Common myeloid progenitor, CD34-positive (primary cell): ENCODE measurements at regions not wholly inside any gene's neighbourhood (a gene's known extent, or its start where the extent isn't known, plus 50 kb on each side); places are given as distances from the start of the nearest gene placed in this dataset.

ENCODE experiments used
- CTCF ChIA-PET: fragments of 350-600 bp; sonication (Branson Sonifier 250); formaldehyde crosslinking; loops from one replicate; lab custom pipeline; 2021; ENCODE audit warnings: antibody characterized with exemption; lab: Charles Lee
- POLR2A ChIA-PET: fragments of 350-600 bp; sonication (Branson Sonifier 250); formaldehyde crosslinking; loops from one replicate; lab custom pipeline; 2021; ENCODE audit warnings: antibody characterized with exemption; lab: Charles Lee
- DNase-seq, 3 donors: peaks; one replicate each; pipeline versions ENCODE4 v3.0.0 to v3.0.0-alpha.2; 2013
- H3K27ac ChIP-seq, 2 experiments: 1 replicate in 1 of 2; 2 replicates in 1 of 2; pipeline ENCODE4 v1.7.0; 2013; ENCODE audit warnings: inconsistent platforms in 2 of 2, low read length in 2 of 2, mild to moderate bottlenecking in 2 of 2, low read depth in 1 of 2, moderate library complexity in 1 of 2; ENCODE audit not compliant: severe bottlenecking in 2 of 2, insufficient read depth in 1 of 2, poor library complexity in 1 of 2
- H3K27me3 ChIP-seq, 5 experiments: replicated peaks in 2 of 5; 1 replicate in 3 of 5; 2 replicates in 2 of 5; pipeline versions ENCODE4 v1.6.1 to v1.7.0; 2013; ENCODE audit warnings: low read length in 4 of 5, mild to moderate bottlenecking in 2 of 5, moderate library complexity in 2 of 5, inconsistent platforms in 1 of 5; ENCODE audit not compliant: insufficient read depth in 5 of 5, control insufficient read depth in 4 of 5
- H3K36me3 ChIP-seq, 4 experiments: 1 replicate in 2 of 4; 2 replicates in 2 of 4; pipeline versions ENCODE4 v1.6.1 to v1.7.0; 2013; ENCODE audit warnings: low read length in 3 of 4, control low read depth in 1 of 4, mild to moderate bottlenecking in 1 of 4; ENCODE audit not compliant: control insufficient read depth in 4 of 4, insufficient read depth in 4 of 4
- H3K4me1 ChIP-seq, 4 experiments: 1 replicate in 3 of 4; 2 replicates in 1 of 4; pipeline versions ENCODE4 v1.6.1 to v1.7.1; 2013; ENCODE audit warnings: low read length in 3 of 4, mild to moderate bottlenecking in 3 of 4, control low read depth in 1 of 4, inconsistent platforms in 1 of 4, moderate library complexity in 1 of 4; ENCODE audit not compliant: control insufficient read depth in 4 of 4, insufficient read depth in 4 of 4; ENCODE audit errors: control extremely low read depth in 1 of 4
- H3K4me3 ChIP-seq, 7 experiments: 1 replicate in 4 of 7; 2 replicates in 3 of 7; pipeline versions ENCODE4 v1.5.1 to v1.7.0; 2013; ENCODE audit warnings: mild to moderate bottlenecking in 7 of 7, low read length in 6 of 7, moderate library complexity in 6 of 7, inconsistent platforms in 2 of 7, low read depth in 2 of 7, control low read depth in 1 of 7; ENCODE audit not compliant: insufficient read depth in 4 of 7, control insufficient read depth in 1 of 7; ENCODE audit errors: extremely low read depth in 1 of 7
- H3K9me3 ChIP-seq, 5 experiments: 1 replicate in 4 of 5; 2 replicates in 1 of 5; pipeline versions ENCODE4 v1.6.1 to v1.7.1; 2013; ENCODE audit warnings: low read length in 4 of 5, mild to moderate bottlenecking in 2 of 5, inconsistent platforms in 1 of 5, low read depth in 1 of 5, moderate library complexity in 1 of 5; ENCODE audit not compliant: control insufficient read depth in 4 of 5, insufficient read depth in 2 of 5; ENCODE audit errors: control extremely low read depth in 1 of 5
- WGBS: methylation state at CpG from one replicate; pipeline ENCODE4 v1.1.5; 2013; ENCODE audit not compliant: insufficient coverage; 5-methylcytosine and 5-hydroxymethylcytosine counted together

GRCh38 chr12:3366451-3367110 lies 124.4 kb upstream of the PRMT8 start:
- Histone ChIP-seq H3K27me3 (peaks cover 14 to 78% (median 26%) of the 10 kb centered on the region in 5 experiments), H3K36me3 (no peaks in the 10 kb centered on the region), H3K4me1 (peaks cover 0 to 5% (median 3%) of the 10 kb centered on the region in 4 experiments), H3K27ac (no peak overlapping the region), H3K9me3 (no peaks in the 10 kb centered on the region), H3K4me3 (no peak overlapping the region)
- POLR2A ChIA-PET, result no interaction called here
- CTCF ChIA-PET, result interaction anchor here (0.9 to 1.6 kb wide), 2 partner anchors 9 to 14 kb away, joined by 3 to 4 read pairs; no protein-coding TSS in a partner anchor
- 58% methylated on average over 18 of the region's 26 CpGs for WGBS
- DNase-seq, result no peak

- no peak overlapping the region for H3K27ac ChIP-seq
- H3K4me3 ChIP-seq, result no peak overlapping the region
- no peaks in the 10 kb centered on the region for H3K9me3 ChIP-seq
- no peak for DNase-seq
- CTCF ChIA-PET, result interaction anchor here (0.9 to 1.6 kb wide), 2 partner anchors 8 to 15 kb away, joined by 3 to 4 read pairs; no protein-coding TSS in a partner anchor
- peaks cover 18 to 74% (median 24%) of the 10 kb centered on the region in 5 experiments for H3K27me3 ChIP-seq
- WGBS, result 94% methylated on average over 15 of the region's 16 CpGs
- POLR2A ChIA-PET, result interaction anchor here (0.6 kb wide), 1 partner anchor 572 kb away, joined by 3 read pairs; no protein-coding TSS in a partner anchor
- peaks cover 0 to 5% (median 3%) of the 10 kb centered on the region in 4 experiments for H3K4me1 ChIP-seq
- H3K36me3 ChIP-seq, result no peaks in the 10 kb centered on the region
Measured at GRCh38 chr12:3367750-3368444, 123.1 kb upstream of the PRMT8 start.

GRCh38 chr12:3371018-3371417 lies 120.0 kb upstream of the PRMT8 start:
- Histone ChIP-seq H3K9me3 (no peaks in the 10 kb centered on the region), H3K27me3 (peaks cover 6 to 52% (median 19%) of the 10 kb centered on the region in 5 experiments), H3K27ac (no peak overlapping the region), H3K4me1 (no peaks in the 10 kb centered on the region), H3K36me3 (no peaks in the 10 kb centered on the region), H3K4me3 (no peak overlapping the region)
- no peak for DNase-seq
- ChIA-PET POLR2A (no interaction called here), CTCF (no interaction called here)
- 31% methylated on average over 2 of the region's 4 CpGs for WGBS

GRCh38 chr12:3375326-3375725 lies 115.7 kb upstream of the PRMT8 start:
- DNase-seq, result no peak
- peaks cover 7 to 22% (median 12%) of the 10 kb centered on the region in 5 experiments for H3K27me3 ChIP-seq
- 88% methylated on average over 3 of the region's 4 CpGs for WGBS
- no peaks in the 10 kb centered on the region for H3K36me3 ChIP-seq
- H3K4me3 ChIP-seq, result no peak overlapping the region
- POLR2A ChIA-PET, result no interaction called here
- CTCF ChIA-PET, result interaction anchor here (1.4 kb wide), 1 partner anchor 10 kb away, joined by 3 read pairs; no protein-coding TSS in a partner anchor
- H3K9me3 ChIP-seq, result peaks cover 0 to 4% (median 0%) of the 10 kb centered on the region in 5 experiments
- H3K27ac ChIP-seq, result no peak overlapping the region
- peaks cover 0 to 3% (median 0%) of the 10 kb centered on the region in 4 experiments for H3K4me1 ChIP-seq

- CTCF ChIA-PET, result no interaction called here
- H3K27me3 ChIP-seq, result peaks cover 3 to 18% (median 12%) of the 10 kb centered on the region in 5 experiments
- 72% methylated on average over 5 of the region's 5 CpGs for WGBS
Measured at GRCh38 chr12:3376779-3377455, 114.1 kb upstream of the PRMT8 start.

GRCh38 chr12:3378655-3379054 lies 112.3 kb upstream of the PRMT8 start:
- DNase-seq, result no peak
- 84% methylated on average over 4 of the region's 4 CpGs for WGBS
- H3K27ac ChIP-seq, result no peak overlapping the region
- peaks cover 0 to 4% (median 0%) of the 10 kb centered on the region in 5 experiments for H3K9me3 ChIP-seq
- ChIA-PET CTCF (no interaction called here), POLR2A (no interaction called here)
- no peak overlapping the region for H3K4me3 ChIP-seq
- peaks cover 0 to 3% (median 0%) of the 10 kb centered on the region in 4 experiments for H3K4me1 ChIP-seq
- no peaks in the 10 kb centered on the region for H3K36me3 ChIP-seq
- peaks cover 0 to 21% (median 9%) of the 10 kb centered on the region in 5 experiments for H3K27me3 ChIP-seq

More at GRCh38 chr12:3376779-3377455, 114.1 kb upstream of the PRMT8 start:
- no peak overlapping the region for H3K27ac ChIP-seq
- peaks cover 0 to 4% (median 0%) of the 10 kb centered on the region in 5 experiments for H3K9me3 ChIP-seq
- no peak overlapping the region for H3K4me3 ChIP-seq
- POLR2A ChIA-PET, result no interaction called here
- peaks cover 0 to 3% (median 0%) of the 10 kb centered on the region in 4 experiments for H3K4me1 ChIP-seq
- no peak for DNase-seq
- no peaks in the 10 kb centered on the region for H3K36me3 ChIP-seq
